Panc1 (cell line): ENCODE measurements at regions not wholly inside any gene's neighbourhood (a gene's known extent, or its start where the extent isn't known, plus 50 kb on each side); places are given as distances from the start of the nearest gene placed in this dataset.

Experiments used
- POLR2AphosphoS5 ChIP-seq: IDR thresholded peaks from 2 replicates; pipeline ENCODE4 v1.6.1; 2012; ENCODE audit warnings: mild to moderate bottlenecking, low read depth, low read length, moderate library complexity
- SIN3A ChIP-seq: IDR thresholded peaks from 2 replicates; pipeline ENCODE4 v1.6.1; 2012; ENCODE audit warnings: low read depth, mild to moderate bottlenecking, low read length, moderate library complexity, borderline replicate concordance; ENCODE audit not compliant: insufficient read depth
- TF ChIP-seq, protein P1 (sequence below): fragments of 450-650 bp; IDR thresholded peaks from 2 replicates; pipeline ENCODE4 v1.5.1; 2017; ENCODE audit warnings: mild to moderate bottlenecking
- TF ChIP-seq, protein P2 (sequence below), 2 experiments: IDR thresholded peaks; 2 replicates each; pipeline ENCODE4 v1.6.1; 2011 to 2012; ENCODE audit warnings: low read depth in 2 of 2, control low read depth in 1 of 2, low read length in 1 of 2, mild to moderate bottlenecking in 1 of 2, moderate library complexity in 1 of 2; ENCODE audit not compliant: insufficient read depth in 1 of 2

GRCh38 chr5:63306909-63307308 is 655.3 kb downstream of the HTR1A start:
- TF ChIP-seq, protein P1, sequence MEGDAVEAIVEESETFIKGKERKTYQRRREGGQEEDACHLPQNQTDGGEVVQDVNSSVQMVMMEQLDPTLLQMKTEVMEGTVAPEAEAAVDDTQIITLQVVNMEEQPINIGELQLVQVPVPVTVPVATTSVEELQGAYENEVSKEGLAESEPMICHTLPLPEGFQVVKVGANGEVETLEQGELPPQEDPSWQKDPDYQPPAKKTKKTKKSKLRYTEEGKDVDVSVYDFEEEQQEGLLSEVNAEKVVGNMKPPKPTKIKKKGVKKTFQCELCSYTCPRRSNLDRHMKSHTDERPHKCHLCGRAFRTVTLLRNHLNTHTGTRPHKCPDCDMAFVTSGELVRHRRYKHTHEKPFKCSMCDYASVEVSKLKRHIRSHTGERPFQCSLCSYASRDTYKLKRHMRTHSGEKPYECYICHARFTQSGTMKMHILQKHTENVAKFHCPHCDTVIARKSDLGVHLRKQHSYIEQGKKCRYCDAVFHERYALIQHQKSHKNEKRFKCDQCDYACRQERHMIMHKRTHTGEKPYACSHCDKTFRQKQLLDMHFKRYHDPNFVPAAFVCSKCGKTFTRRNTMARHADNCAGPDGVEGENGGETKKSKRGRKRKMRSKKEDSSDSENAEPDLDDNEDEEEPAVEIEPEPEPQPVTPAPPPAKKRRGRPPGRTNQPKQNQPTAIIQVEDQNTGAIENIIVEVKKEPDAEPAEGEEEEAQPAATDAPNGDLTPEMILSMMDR = no peak
- TF ChIP-seq POLR2AphosphoS5 (no peak), SIN3A (no peak)
- TF ChIP-seq, protein P2, sequence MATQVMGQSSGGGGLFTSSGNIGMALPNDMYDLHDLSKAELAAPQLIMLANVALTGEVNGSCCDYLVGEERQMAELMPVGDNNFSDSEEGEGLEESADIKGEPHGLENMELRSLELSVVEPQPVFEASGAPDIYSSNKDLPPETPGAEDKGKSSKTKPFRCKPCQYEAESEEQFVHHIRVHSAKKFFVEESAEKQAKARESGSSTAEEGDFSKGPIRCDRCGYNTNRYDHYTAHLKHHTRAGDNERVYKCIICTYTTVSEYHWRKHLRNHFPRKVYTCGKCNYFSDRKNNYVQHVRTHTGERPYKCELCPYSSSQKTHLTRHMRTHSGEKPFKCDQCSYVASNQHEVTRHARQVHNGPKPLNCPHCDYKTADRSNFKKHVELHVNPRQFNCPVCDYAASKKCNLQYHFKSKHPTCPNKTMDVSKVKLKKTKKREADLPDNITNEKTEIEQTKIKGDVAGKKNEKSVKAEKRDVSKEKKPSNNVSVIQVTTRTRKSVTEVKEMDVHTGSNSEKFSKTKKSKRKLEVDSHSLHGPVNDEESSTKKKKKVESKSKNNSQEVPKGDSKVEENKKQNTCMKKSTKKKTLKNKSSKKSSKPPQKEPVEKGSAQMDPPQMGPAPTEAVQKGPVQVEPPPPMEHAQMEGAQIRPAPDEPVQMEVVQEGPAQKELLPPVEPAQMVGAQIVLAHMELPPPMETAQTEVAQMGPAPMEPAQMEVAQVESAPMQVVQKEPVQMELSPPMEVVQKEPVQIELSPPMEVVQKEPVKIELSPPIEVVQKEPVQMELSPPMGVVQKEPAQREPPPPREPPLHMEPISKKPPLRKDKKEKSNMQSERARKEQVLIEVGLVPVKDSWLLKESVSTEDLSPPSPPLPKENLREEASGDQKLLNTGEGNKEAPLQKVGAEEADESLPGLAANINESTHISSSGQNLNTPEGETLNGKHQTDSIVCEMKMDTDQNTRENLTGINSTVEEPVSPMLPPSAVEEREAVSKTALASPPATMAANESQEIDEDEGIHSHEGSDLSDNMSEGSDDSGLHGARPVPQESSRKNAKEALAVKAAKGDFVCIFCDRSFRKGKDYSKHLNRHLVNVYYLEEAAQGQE (IDR thresholded peaks at IDR 0.05; ENCODE audit: insufficient read depth in 1 of 2, low read depth in 2 of 2, low read length in 1 of 2) = no peak
